ENCODE measurements at regions not wholly inside any gene's neighbourhood (a gene's known extent, or its start where the extent isn't known, plus 50 kb on each side); places are given as distances from the start of the nearest gene placed in this dataset.

- no peak for DNase-seq (ENCODE audit: insufficient read length, low spot score)
- no peak for FAIRE-seq
- TF ChIP-seq POLR2A (IDR thresholded peaks at IDR 0.05; ENCODE audit: low read depth, low read length) (no peak), POU2F2 (IDR thresholded peaks at IDR 0.05; ENCODE audit: low read depth, low read length) (no peak), SPI1 (IDR thresholded peaks at IDR 0.05; ENCODE audit: low read depth, low read length) (no peak), PAX5 (IDR thresholded peaks at IDR 0.05; ENCODE audit: insufficient read depth, low read length, severe bottlenecking) (no peak), POLR2AphosphoS5 (IDR thresholded peaks at IDR 0.05; ENCODE audit: low read depth, low read length) (no peak), TAF1 (IDR thresholded peaks at IDR 0.05; ENCODE audit: low read depth, low read length) (no peak)
These were observed 236.1 kb upstream of the DDHD1 start for GRCh38 chr14:53389202-53389601.

DNA sequence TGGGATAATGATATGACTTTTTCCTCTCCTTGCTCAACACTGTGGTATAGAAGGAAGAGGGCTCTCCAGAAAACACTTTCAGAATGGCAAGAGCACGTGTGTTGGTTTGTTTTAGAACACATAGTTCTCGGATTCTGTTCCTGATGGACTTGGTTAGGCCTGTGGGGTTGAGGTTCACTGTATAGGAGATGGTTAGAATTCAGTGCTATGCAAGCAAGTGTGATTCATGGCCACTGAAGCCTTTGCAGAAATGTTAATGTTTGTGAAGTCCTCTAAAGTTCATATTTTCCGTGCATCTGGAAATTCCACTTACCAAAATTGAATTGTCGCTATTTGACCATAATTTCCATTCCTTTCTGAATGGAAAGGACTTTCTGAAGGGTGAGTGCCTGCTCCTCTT is 233.2 kb upstream of the DDHD1 start:
- FAIRE-seq, result no peak
- DNase-seq (ENCODE audit: insufficient read length, low spot score), result no peak
- TF ChIP-seq POLR2A (IDR thresholded peaks at IDR 0.05; ENCODE audit: low read depth, low read length) (no peak), PAX5 (IDR thresholded peaks at IDR 0.05; ENCODE audit: insufficient read depth, low read length, severe bottlenecking) (no peak), SPI1 (IDR thresholded peaks at IDR 0.05; ENCODE audit: low read depth, low read length) (no peak), POU2F2 (IDR thresholded peaks at IDR 0.05; ENCODE audit: low read depth, low read length) (no peak), POLR2AphosphoS5 (IDR thresholded peaks at IDR 0.05; ENCODE audit: low read depth, low read length) (no peak), TAF1 (IDR thresholded peaks at IDR 0.05; ENCODE audit: low read depth, low read length) (no peak)

DNA sequence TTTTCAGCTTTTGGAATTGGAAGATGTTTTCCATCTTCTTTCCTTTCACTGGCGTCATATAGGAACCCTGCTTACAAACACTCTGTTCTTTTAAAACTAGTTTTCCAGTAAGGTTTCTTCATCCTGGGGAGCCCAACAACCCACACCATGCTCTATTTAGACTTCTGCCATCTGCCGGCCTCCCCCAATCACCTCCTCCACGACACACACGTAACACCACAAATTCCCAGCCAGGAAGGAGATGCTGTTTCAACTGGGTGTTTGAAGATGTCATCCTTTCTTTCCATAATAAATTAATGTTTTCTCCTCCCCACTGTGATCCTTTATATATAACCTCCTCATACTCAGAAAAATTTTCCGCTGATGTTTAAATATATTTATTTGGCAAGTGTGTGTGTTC is 231.4 kb upstream of the DDHD1 start:
- no peak for DNase-seq (ENCODE audit: insufficient read length, low spot score)
- no peak for FAIRE-seq
- TF ChIP-seq POU2F2 (IDR thresholded peaks at IDR 0.05; ENCODE audit: low read depth, low read length), result no peak

- FAIRE-seq (no peak), DNase-seq (ENCODE audit: insufficient read length, low spot score) (no peak)
- TF ChIP-seq PAX5 (IDR thresholded peaks at IDR 0.05; ENCODE audit: insufficient read depth, low read length, severe bottlenecking) (no peak), POLR2A (IDR thresholded peaks at IDR 0.05; ENCODE audit: low read depth, low read length) (no peak), TAF1 (IDR thresholded peaks at IDR 0.05; ENCODE audit: low read depth, low read length) (no peak), SPI1 (IDR thresholded peaks at IDR 0.05; ENCODE audit: low read depth, low read length) (no peak), POU2F2 (IDR thresholded peaks at IDR 0.05; ENCODE audit: low read depth, low read length) (no peak), POLR2AphosphoS5 (IDR thresholded peaks at IDR 0.05; ENCODE audit: low read depth, low read length) (no peak)
These were observed 230.9 kb upstream of the DDHD1 start for GRCh38 chr14:53384073-53384472.

GRCh38 chr14:53381895-53382294 is 228.8 kb upstream of the DDHD1 start:
- no peak for FAIRE-seq
- DNase-seq (ENCODE audit: insufficient read length, low spot score), result no peak
- TF ChIP-seq TAF1 (IDR thresholded peaks at IDR 0.05; ENCODE audit: low read depth, low read length) (no peak), POLR2A (IDR thresholded peaks at IDR 0.05; ENCODE audit: low read depth, low read length) (no peak)

GRCh38 chr14:53380867-53381225 is 227.7 kb upstream of the DDHD1 start:
- DNase-seq (ENCODE audit: insufficient read length, low spot score), result no peak
- no peak for TF ChIP-seq POLR2A (IDR thresholded peaks at IDR 0.05; ENCODE audit: low read depth, low read length)
- TF ChIP-seq POLR2AphosphoS5 (IDR thresholded peaks at IDR 0.05; ENCODE audit: low read depth, low read length), result no peak
- TF ChIP-seq TAF1 (IDR thresholded peaks at IDR 0.05; ENCODE audit: low read depth, low read length), result no peak
- no peak for TF ChIP-seq PAX5 (IDR thresholded peaks at IDR 0.05; ENCODE audit: insufficient read depth, low read length, severe bottlenecking)
- TF ChIP-seq POU2F2 (IDR thresholded peaks at IDR 0.05; ENCODE audit: low read depth, low read length), result no peak
- no peak for TF ChIP-seq SPI1 (IDR thresholded peaks at IDR 0.05; ENCODE audit: low read depth, low read length)
- FAIRE-seq, result no peak

- TF ChIP-seq SPI1 (IDR thresholded peaks at IDR 0.05; ENCODE audit: low read depth, low read length) (no peak), POU2F2 (IDR thresholded peaks at IDR 0.05; ENCODE audit: low read depth, low read length) (no peak), POLR2AphosphoS5 (IDR thresholded peaks at IDR 0.05; ENCODE audit: low read depth, low read length) (no peak), TAF1 (IDR thresholded peaks at IDR 0.05; ENCODE audit: low read depth, low read length) (no peak), PAX5 (IDR thresholded peaks at IDR 0.05; ENCODE audit: insufficient read depth, low read length, severe bottlenecking) (no peak)
- DNase-seq (ENCODE audit: insufficient read length, low spot score) (no peak), FAIRE-seq (peak; percentile 5)
These were observed 227.1 kb upstream of the DDHD1 start for GRCh38 chr14:53380052-53380866.

DNA sequence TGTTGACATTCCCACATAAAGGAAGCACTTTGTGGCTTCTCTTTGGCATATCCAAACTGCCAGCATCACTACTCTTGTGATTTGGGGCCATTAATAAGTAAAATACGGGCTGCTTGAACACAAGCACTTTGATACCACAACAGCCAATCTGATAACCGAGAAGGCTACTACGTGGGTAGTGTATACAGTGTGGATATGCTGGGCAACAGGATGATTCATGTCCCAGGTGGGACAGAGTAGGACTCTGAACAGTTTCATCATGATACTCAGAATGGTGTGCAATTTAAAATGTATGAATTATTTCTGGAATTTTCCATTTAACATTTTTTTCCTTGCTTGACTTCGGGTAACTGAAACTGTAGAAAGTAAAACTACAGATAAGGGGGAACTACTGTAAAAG is 225.0 kb upstream of the DDHD1 start:
- TF ChIP-seq POLR2A (IDR thresholded peaks at IDR 0.05; ENCODE audit: low read depth, low read length) (no peak), POLR2AphosphoS5 (IDR thresholded peaks at IDR 0.05; ENCODE audit: low read depth, low read length) (no peak), TAF1 (IDR thresholded peaks at IDR 0.05; ENCODE audit: low read depth, low read length) (no peak), POU2F2 (IDR thresholded peaks at IDR 0.05; ENCODE audit: low read depth, low read length) (no peak), SPI1 (IDR thresholded peaks at IDR 0.05; ENCODE audit: low read depth, low read length) (no peak), PAX5 (IDR thresholded peaks at IDR 0.05; ENCODE audit: insufficient read depth, low read length, severe bottlenecking) (no peak)
- no peak for DNase-seq (ENCODE audit: insufficient read length, low spot score)
- FAIRE-seq, result no peak

GRCh38 chr14:53376064-53376463 is 222.9 kb upstream of the DDHD1 start:
- FAIRE-seq, result no peak
- TF ChIP-seq POU2F2 (IDR thresholded peaks at IDR 0.05; ENCODE audit: low read depth, low read length) (no peak), TAF1 (IDR thresholded peaks at IDR 0.05; ENCODE audit: low read depth, low read length) (no peak), PAX5 (IDR thresholded peaks at IDR 0.05; ENCODE audit: insufficient read depth, low read length, severe bottlenecking) (no peak), POLR2AphosphoS5 (IDR thresholded peaks at IDR 0.05; ENCODE audit: low read depth, low read length) (no peak), SPI1 (IDR thresholded peaks at IDR 0.05; ENCODE audit: low read depth, low read length) (no peak), POLR2A (IDR thresholded peaks at IDR 0.05; ENCODE audit: low read depth, low read length) (no peak)
- no peak for DNase-seq (ENCODE audit: insufficient read length, low spot score)

DNA sequence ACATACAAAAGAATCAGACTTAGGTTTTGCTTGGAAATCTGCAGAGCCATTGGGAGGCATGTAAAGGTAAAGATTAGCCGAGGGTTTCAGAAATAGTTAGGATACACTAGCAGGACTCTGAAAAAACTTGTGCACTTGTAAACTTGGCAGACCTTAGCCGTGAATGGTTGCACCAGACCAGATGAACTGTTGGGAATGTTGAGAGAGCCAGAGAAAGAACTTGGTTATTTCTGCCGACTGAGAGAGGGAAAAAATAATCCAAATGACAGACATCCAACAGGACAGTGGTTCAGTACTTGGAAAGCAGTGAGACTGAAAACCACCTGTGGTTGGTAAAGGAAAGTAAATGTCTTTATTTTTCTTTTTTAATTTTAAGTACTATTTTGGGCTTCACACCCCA is 222.5 kb upstream of the DDHD1 start:
- no peak for DNase-seq (ENCODE audit: insufficient read length, low spot score)
- no peak for TF ChIP-seq PAX5 (IDR thresholded peaks at IDR 0.05; ENCODE audit: insufficient read depth, low read length, severe bottlenecking)
- no peak for TF ChIP-seq POLR2A (IDR thresholded peaks at IDR 0.05; ENCODE audit: low read depth, low read length)
- TF ChIP-seq SPI1 (IDR thresholded peaks at IDR 0.05; ENCODE audit: low read depth, low read length), result no peak
- FAIRE-seq, result no peak
